Activated CD4-positive, alpha-beta T cell treated with anti-CD3 and anti-CD28 coated beads for 48 hours (primary cell): ENCODE measurements at regions not wholly inside any gene's neighbourhood (a gene's known extent, or its start where the extent isn't known, plus 50 kb on each side); places are given as distances from the start of the nearest gene placed in this dataset.
"Not testable (repeated sequence)": the region's sequence is repeated elsewhere in the genome, so short reads cannot be mapped to it uniquely, and the experiment has no call there.

Experiments used
- DNase-seq: peaks from one replicate; pipeline ENCODE4 v3.0.0-alpha.2; 2020

GRCh38 chr9:65449886-65450610, 165.0 kb upstream of the FOXD4L5 start:
- not testable (repeated sequence) for DNase-seq

- DNase-seq: no peak
Observed at GRCh38 chr9:65449423-65449822, 164.4 kb upstream of the FOXD4L5 start.

GRCh38 chr9:65447146-65447545, 162.1 kb upstream of the FOXD4L5 start:
- DNase-seq: not testable (repeated sequence)

GRCh38 chr9:65445991-65446390, 161.0 kb upstream of the FOXD4L5 start:
- DNase-seq: not testable (repeated sequence)

- DNase-seq: no peak
Observed at GRCh38 chr9:65444943-65445342, 159.9 kb upstream of the FOXD4L5 start.

- DNase-seq: not testable (repeated sequence)
Observed at GRCh38 chr9:65442116-65442515, 157.1 kb upstream of the FOXD4L5 start.

- DNase-seq: not testable (repeated sequence)
Observed at GRCh38 chr9:65441324-65441920, 156.4 kb upstream of the FOXD4L5 start.

- no peak for DNase-seq
Observed at GRCh38 chr9:65437724-65438123, 152.7 kb upstream of the FOXD4L5 start.

- DNase-seq: no peak
Observed at GRCh38 chr9:65435464-65435863, 150.5 kb upstream of the FOXD4L5 start.

GRCh38 chr9:65432722-65433323, 147.8 kb upstream of the FOXD4L5 start:
- no peak for DNase-seq

- no peak for DNase-seq
Observed at GRCh38 chr9:65432051-65432450, 147.0 kb upstream of the FOXD4L5 start.

- DNase-seq: no peak
Observed at GRCh38 chr9:65430221-65430620, 145.2 kb upstream of the FOXD4L5 start.

- not testable (repeated sequence) for DNase-seq
Observed at GRCh38 chr9:65427361-65427760, 142.4 kb upstream of the FOXD4L5 start.

- DNase-seq: not testable (repeated sequence)
Observed at GRCh38 chr9:65426813-65427212, 141.8 kb upstream of the FOXD4L5 start.

GRCh38 chr9:65426231-65426630, 141.2 kb upstream of the FOXD4L5 start:
- DNase-seq: no peak

- DNase-seq: not testable (repeated sequence)
Observed at GRCh38 chr9:65425183-65425582, 140.2 kb upstream of the FOXD4L5 start.

GRCh38 chr9:65424437-65424984, 139.5 kb upstream of the FOXD4L5 start:
- DNase-seq: not testable (repeated sequence)

- DNase-seq: not testable (repeated sequence)
Observed at GRCh38 chr9:65423691-65424436, 138.9 kb upstream of the FOXD4L5 start.

- DNase-seq: not testable (repeated sequence)
Observed at GRCh38 chr9:65422966-65423690, 138.1 kb upstream of the FOXD4L5 start.

- not testable (repeated sequence) for DNase-seq
Observed at GRCh38 chr9:65421486-65421885, 136.5 kb upstream of the FOXD4L5 start.

- no peak for DNase-seq
Observed at GRCh38 chr9:65420771-65421170, 135.8 kb upstream of the FOXD4L5 start.

GRCh38 chr9:65418966-65419365, 134.0 kb upstream of the FOXD4L5 start:
- DNase-seq: not testable (repeated sequence)
